D341Med (cell line): ENCODE measurements at regions not wholly inside any gene's neighbourhood (a gene's known extent, or its start where the extent isn't known, plus 50 kb on each side); places are given as distances from the start of the nearest gene placed in this dataset.
"Not testable (repeated sequence)": the region's sequence is repeated elsewhere in the genome, so short reads cannot be mapped to it uniquely, and the experiment has no call there.

ENCODE experiments used
- DNase-seq: peaks from one replicate; pipeline ENCODE4 v3.0.0; 2012; ENCODE audit warnings: low spot score

DNA sequence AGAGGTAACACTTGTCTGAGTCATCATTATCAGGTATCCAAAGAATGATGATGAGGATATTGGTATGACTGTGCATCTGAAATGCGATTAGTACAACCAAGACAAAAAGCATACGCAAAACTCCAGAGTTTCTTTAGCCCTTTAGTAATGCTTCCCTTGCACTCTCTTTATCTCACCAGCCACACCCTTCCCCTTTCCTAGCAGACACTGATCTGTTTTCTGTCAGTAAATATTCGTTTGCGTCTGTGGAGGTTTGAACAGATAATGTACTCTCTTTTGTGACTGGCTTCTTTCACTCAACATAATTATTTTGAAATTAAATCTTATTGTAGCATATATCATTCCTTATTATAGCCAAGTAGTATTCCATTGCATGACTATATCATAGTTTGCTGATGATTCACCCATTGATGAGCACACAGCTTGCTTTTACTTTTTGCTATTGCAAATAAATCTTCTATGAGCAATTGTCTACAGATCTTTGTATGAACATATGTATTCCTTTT lies 775.7 kb downstream of the SLC6A15 start:
- DNase-seq, result no peak

- no peak for DNase-seq
Measured at GRCh38 chr12:84135586-84136279, 776.9 kb downstream of the SLC6A15 start.

GRCh38 chr12:84134797-84135366 lies 777.7 kb downstream of the SLC6A15 start:
- DNase-seq, result no peak

GRCh38 chr12:84131076-84131475 lies 781.5 kb downstream of the SLC6A15 start:
- no peak for DNase-seq

DNA sequence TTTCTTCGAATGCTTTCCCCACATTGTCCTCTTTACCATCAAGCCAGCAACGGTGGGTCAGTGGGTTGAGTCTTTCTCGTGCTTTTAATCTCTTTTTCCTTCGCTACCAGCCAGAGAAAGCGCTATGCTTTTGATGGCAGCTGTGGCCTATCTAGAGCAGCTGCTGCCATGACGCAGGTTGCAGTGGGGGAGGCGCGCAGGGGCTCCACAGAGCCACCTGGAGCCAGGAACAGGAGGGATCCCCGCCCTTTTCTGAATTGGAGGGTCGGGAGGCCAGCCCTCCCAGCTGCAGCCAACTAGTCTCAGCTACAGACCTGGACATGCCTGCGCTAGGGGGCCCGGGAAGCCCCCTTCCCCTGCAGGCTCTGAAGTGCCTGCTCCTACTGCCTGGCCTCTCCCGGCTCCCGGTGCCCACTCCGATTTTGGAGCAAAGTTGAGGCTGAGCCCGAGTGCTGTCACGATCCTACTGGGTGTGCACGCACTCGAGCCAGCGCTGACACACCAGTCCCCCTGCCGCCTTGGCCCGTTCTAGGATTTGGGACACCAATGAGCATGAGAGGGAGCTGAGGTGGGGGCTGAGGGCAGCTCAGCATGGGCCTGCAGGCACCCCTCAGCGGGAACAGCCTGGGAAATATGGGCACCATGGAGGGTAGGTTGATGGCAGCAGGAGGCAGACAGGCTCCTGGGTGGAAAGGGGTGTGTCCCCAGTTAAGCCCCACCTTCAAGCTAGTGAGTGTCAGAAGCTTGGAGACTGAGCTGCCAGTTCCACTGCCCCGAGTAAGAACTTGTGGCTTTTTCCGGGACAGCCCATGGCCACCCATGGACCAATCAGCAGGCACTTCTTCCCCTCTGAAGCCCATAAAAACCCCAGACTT lies 784.2 kb downstream of the SLC6A15 start:
- DNase-seq, result peak; percentile 10

DNA sequence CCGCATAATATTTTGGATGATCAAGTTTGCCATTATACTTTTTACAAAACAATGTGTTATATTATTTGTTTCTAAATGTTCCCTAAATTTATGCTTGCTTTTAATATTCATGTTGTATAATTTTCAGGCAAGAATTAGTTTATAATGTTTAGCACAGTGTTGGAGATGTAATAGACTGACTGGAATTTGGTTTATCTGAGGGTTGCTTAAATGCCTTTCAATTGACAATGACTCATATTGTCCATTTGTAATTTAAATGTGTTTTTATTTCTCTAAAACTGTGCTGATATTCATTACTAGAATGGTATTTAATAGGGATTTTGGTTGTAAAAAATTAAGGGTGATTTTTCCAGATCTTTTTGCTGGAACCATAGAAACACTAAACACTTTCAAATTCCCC lies 788.4 kb downstream of the SLC6A15 start:
- DNase-seq, result no peak

- no peak for DNase-seq
Measured at GRCh38 chr12:84117190-84117589, 795.4 kb downstream of the SLC6A15 start.

- no peak for DNase-seq
Measured at GRCh38 chr12:84113666-84114065, 798.9 kb downstream of the SLC6A15 start.

DNA sequence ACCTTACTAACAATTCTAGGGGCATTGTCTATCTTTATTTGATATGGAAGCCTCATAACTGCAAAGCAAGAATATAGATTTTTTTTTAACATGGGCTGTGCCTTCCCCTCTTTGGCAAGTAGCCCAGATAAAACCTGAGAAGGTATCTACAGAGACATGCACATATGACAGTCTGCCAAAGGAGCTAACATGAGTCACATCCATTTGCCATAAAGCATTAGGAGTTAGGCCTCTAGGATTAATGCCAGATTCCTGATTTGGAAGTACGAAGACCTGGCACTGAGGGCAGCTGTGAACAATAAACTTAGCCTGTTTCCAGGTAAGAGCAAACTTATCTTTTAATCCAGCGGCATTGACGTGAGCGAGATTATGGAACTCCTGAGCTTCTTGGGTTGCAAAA lies 808.7 kb downstream of the SLC6A15 start:
- DNase-seq, result not testable (repeated sequence)

DNA sequence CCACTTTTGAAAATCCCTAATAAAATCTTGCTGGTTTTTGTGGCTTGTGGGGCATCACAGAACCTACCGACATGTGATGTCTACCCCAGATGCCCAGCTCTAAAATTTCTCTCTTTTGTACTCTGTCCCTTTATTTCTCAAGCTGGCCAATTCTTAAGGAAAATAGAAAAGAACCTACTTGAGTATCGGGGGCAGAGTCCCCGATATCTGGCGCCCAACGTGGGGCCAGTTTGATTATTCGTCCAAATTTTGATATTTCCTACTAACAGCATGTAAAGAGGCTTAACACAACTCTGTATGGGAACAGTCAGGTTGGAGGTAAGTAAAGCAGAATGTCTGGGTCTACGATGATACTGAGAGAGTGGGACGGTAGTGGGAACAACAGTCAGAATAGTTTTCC lies 810.6 kb downstream of the SLC6A15 start:
- not testable (repeated sequence) for DNase-seq

DNA sequence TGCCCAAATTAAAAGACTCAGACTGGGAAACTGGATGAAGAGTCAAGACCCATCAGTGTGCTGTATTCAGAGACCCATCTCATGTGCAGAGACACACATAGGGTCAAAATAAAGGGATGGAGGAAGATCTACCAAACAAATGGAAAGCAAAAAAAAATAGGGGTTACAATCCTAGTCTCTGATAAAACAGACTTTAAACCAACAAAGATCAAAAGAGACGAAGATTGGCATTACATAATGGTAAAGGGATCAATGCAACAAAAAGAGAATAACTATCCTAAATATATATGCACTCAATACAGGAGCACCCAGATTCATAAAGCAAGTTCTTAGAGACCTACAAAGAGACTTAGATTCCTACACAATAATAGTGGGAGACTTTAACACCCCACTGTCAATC lies 813.0 kb downstream of the SLC6A15 start:
- not testable (repeated sequence) for DNase-seq

DNA sequence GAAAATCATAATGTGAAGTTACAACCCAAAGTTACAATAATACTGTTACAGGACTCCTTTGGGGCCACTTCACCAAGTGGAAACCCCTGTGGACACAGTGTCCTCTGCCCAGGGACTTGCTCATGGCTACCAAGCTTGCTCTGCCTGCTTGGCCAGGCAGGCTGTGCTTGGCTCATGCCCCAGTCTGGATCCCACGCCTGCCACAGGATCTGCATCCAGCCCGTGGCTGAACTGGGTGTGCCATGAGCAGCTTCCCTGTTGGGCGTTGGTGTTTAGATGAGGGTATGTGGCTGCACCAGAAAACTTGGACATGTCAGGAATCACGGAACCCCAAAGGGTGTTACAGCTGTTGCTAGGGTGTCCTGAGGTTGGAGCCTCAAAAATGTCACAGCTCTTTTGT lies 820.9 kb downstream of the SLC6A15 start:
- DNase-seq, result peak; percentile 14

DNA sequence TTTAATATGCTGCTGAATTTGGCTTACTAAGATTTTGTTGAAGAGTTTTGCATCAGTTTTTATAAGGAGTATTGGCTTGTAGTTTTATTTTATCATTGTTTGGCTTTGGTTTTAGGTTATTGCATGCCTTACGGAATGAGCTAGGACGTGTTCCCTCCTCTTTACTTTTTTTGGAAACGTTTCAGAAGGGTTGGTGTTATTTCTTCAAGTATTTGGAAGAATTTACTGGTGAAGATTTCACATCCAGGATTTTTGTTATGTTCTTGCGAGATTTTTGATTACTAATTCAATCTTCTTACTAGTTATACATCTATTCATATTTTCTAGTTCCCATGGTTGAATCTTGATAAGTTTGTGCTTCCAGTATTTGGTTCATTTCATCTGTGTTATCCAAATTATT lies 823.2 kb downstream of the SLC6A15 start:
- no peak for DNase-seq

GRCh38 chr12:84085046-84085445 lies 827.6 kb downstream of the SLC6A15 start:
- DNase-seq, result no peak

- DNase-seq, result no peak
Measured at GRCh38 chr12:84079626-84080025, 833.0 kb downstream of the SLC6A15 start.

DNA sequence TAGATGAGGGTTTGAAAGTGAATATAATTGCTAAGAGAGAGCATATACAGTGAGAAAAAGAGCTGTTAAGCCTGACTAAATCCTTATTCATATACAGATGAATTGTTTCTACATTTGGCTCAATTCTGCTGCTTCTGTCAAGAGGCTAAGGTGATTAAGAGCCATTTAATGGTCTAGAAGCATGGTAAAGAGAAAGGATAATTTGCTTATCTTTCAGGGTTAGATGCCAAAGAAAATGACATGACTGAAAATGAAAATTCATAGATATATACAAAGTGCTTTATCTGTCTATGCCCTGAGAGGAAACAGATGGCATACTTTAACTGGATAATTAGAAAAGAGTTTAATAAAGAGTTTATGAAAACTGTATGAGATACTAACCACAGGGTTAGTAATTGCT lies 834.9 kb downstream of the SLC6A15 start:
- DNase-seq, result no peak

DNA sequence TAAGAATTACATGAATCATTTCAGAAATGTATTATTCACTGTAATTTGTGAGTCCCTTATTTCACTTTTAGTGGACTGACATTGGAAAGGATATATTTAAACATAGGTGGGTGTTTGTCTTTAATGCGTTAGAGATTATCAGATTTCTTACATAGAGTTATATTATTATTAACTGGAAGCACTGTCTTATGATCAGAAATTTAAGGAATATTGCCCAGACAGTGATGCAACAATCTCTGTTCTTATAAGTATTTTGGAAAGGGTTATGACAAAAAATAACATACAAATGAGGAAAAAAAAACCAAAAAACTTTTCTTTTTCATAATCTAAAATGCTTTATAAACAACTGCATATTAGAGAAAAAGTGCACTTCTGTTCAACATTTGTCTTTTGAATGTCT lies 836.6 kb downstream of the SLC6A15 start:
- DNase-seq, result no peak

DNA sequence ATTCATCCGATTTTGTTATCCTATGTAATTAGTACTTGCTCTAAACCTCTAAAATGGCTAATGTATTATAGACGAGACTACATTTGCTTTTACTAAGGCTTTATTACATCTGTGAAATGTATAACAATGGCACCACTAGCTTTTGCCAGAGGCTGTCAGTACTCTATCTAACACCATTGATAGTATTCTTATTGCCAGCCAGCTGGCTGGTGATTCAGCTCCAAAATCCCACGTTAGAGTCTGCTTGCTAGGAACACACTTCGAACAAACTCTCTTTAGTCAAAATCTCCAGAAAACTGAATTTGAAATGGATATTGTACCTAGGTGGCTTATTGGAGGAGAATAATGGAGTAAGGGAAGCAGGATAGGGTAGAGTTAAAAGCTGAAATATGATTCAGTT lies 839.2 kb downstream of the SLC6A15 start:
- DNase-seq, result no peak

GRCh38 chr12:84072961-84073360 lies 839.6 kb downstream of the SLC6A15 start:
- DNase-seq, result no peak

- no peak for DNase-seq
Measured at GRCh38 chr12:84070292-84070691, 842.3 kb downstream of the SLC6A15 start.

- DNase-seq, result no peak
Measured at GRCh38 chr12:84069699-84070098, 842.9 kb downstream of the SLC6A15 start.

- no peak for DNase-seq
Measured at GRCh38 chr12:84069198-84069597, 843.4 kb downstream of the SLC6A15 start.

GRCh38 chr12:84058136-84058535 lies 854.5 kb downstream of the SLC6A15 start:
- no peak for DNase-seq
